HFF-Myc (cell line): ENCODE measurements at regions not wholly inside any gene's neighbourhood (a gene's known extent, or its start where the extent isn't known, plus 50 kb on each side); places are given as distances from the start of the nearest gene placed in this dataset.

Experiments
- DNase-seq: peaks from one replicate; pipeline ENCODE4 v3.0.0-alpha.2; 2011; ENCODE audit warnings: low read depth; ENCODE audit errors: extremely low read depth
- H3K4me3 ChIP-seq: replicated peaks from 2 replicates; pipeline ENCODE4 v1.5.1; 2011; ENCODE audit warnings: low read depth, mild to moderate bottlenecking, control low read depth, low read length
- CTCF ChIP-seq: IDR thresholded peaks from 2 replicates; pipeline ENCODE4 v1.5.1; 2012; ENCODE audit warnings: mild to moderate bottlenecking, low read depth, low read length, control low read depth; ENCODE audit errors: missing control alignments

GRCh38 chr2:76675212-76675611 is 847.0 kb downstream of the LRRTM4 start:
- DNase-seq: no peak
- H3K4me3 ChIP-seq: no peak overlapping the region
- TF ChIP-seq CTCF: no peak

- DNase-seq: no peak
- no peak for TF ChIP-seq CTCF
- H3K4me3 ChIP-seq: no peak overlapping the region
Observed at GRCh38 chr2:76672798-76673197, 849.4 kb downstream of the LRRTM4 start.

GRCh38 chr2:76669966-76670465 is 852.2 kb downstream of the LRRTM4 start:
- H3K4me3 ChIP-seq: no peak overlapping the region
- TF ChIP-seq CTCF: no peak
- DNase-seq: no peak

- H3K4me3 ChIP-seq: no peak overlapping the region
- no peak for TF ChIP-seq CTCF
- DNase-seq: no peak
Observed at GRCh38 chr2:76668279-76668678, 853.9 kb downstream of the LRRTM4 start.

GRCh38 chr2:76667821-76668271 is 854.3 kb downstream of the LRRTM4 start:
- H3K4me3 ChIP-seq: no peak overlapping the region
- no peak for DNase-seq

GRCh38 chr2:76642129-76642528 is 880.0 kb downstream of the LRRTM4 start:
- no peak for TF ChIP-seq CTCF
- no peak overlapping the region for H3K4me3 ChIP-seq
- DNase-seq: no peak

More at GRCh38 chr2:76667821-76668271, 854.3 kb downstream of the LRRTM4 start:
- no peak for TF ChIP-seq CTCF

GRCh38 chr2:76641506-76641905 is 880.7 kb downstream of the LRRTM4 start:
- DNase-seq: no peak
- H3K4me3 ChIP-seq: no peak overlapping the region
- no peak for TF ChIP-seq CTCF
